ENCODE measurements at regions not wholly inside any gene's neighbourhood (a gene's known extent, or its start where the extent isn't known, plus 50 kb on each side); places are given as distances from the start of the nearest gene placed in this dataset.

- no peaks in the 10 kb centered on the region for H3K9me3 Mint-ChIP-seq
- POLR2A ChIA-PET (ENCODE audit: partially characterized antibody): no interaction called here
Observed at GRCh38 chr1:18554099-18554498, 73.4 kb downstream of the KLHDC7A start.

GRCh38 chr1:18554597-18554996, 73.9 kb downstream of the KLHDC7A start:
- H3K27ac ChIP-seq (ENCODE audit: low read depth, low read length): no peak overlapping the region
- H3K27me3 Mint-ChIP-seq: peaks cover 12 to 45% of the 10 kb centered on the region in 2 donors
- H3K9me3 Mint-ChIP-seq: no peaks in the 10 kb centered on the region
- H3K4me1 Mint-ChIP-seq: peaks cover 5 to 13% (median 10%) of the 10 kb centered on the region in 4 donors
- DNase-seq: no peak
- H3K4me1 ChIP-seq (ENCODE audit: insufficient read depth, low read length): peaks cover 3% of the 10 kb centered on the region
- no peaks in the 10 kb centered on the region for H3K36me3 ChIP-seq (ENCODE audit: insufficient read depth, low read length)
- POLR2A ChIA-PET (ENCODE audit: partially characterized antibody): no interaction called here
- no peaks in the 10 kb centered on the region for H3K36me3 Mint-ChIP-seq
- no peaks in the 10 kb centered on the region for H3K27me3 ChIP-seq (ENCODE audit: insufficient read depth, low read length)
- no peaks in the 10 kb centered on the region for H3K9me3 ChIP-seq (ENCODE audit: control insufficient read depth in 1 of 2, low read length in 2 of 2)
- CTCF ChIA-PET (ENCODE audit: partially characterized antibody): interaction anchor here (1.0 kb wide), 1 partner anchor 21 kb away, joined by 3 read pairs; no protein-coding TSS in a partner anchor
- H3K4me3 ChIP-seq (ENCODE audit: low read length in 2 of 2): no peak overlapping the region
- intact Hi-C loops (cut with micrococcal nuclease): no loop called here
- no peak overlapping the region for H3K27ac Mint-ChIP-seq
- no peak overlapping the region for H3K4me3 Mint-ChIP-seq

More at GRCh38 chr1:18554099-18554498, 73.4 kb downstream of the KLHDC7A start:
- Mint-ChIP-seq H3K27me3 (peaks cover 11 to 49% of the 10 kb centered on the region in 2 donors), H3K4me1 (peaks cover 5 to 13% (median 10%) of the 10 kb centered on the region in 4 donors), H3K36me3 (no peaks in the 10 kb centered on the region), H3K4me3 (no peak overlapping the region), H3K27ac (no peak overlapping the region)
- H3K27me3 ChIP-seq (ENCODE audit: insufficient read depth, low read length): no peaks in the 10 kb centered on the region
- CTCF ChIA-PET (ENCODE audit: partially characterized antibody): no interaction called here
- DNase-seq: no peak
- H3K9me3 ChIP-seq (ENCODE audit: control insufficient read depth in 1 of 2, low read length in 2 of 2): no peaks in the 10 kb centered on the region
- peaks cover 3% of the 10 kb centered on the region for H3K4me1 ChIP-seq (ENCODE audit: insufficient read depth, low read length)
- H3K36me3 ChIP-seq (ENCODE audit: insufficient read depth, low read length): no peaks in the 10 kb centered on the region
- intact Hi-C loops (cut with micrococcal nuclease): no loop called here
- no peak overlapping the region for H3K4me3 ChIP-seq (ENCODE audit: low read length in 2 of 2)
- no peak overlapping the region for H3K27ac ChIP-seq (ENCODE audit: low read depth, low read length)

GRCh38 chr1:18555036-18555435, 74.3 kb downstream of the KLHDC7A start:
- H3K9me3 ChIP-seq (ENCODE audit: control insufficient read depth in 1 of 2, low read length in 2 of 2): no peaks in the 10 kb centered on the region
- Mint-ChIP-seq H3K4me3 (no peak overlapping the region), H3K9me3 (no peaks in the 10 kb centered on the region), H3K27ac (no peak overlapping the region), H3K27me3 (peaks cover 14 to 47% of the 10 kb centered on the region in 2 donors), H3K4me1 (peaks cover 5 to 13% (median 10%) of the 10 kb centered on the region in 4 donors), H3K36me3 (no peaks in the 10 kb centered on the region)
- no peak overlapping the region for H3K27ac ChIP-seq (ENCODE audit: low read depth, low read length)
- H3K4me3 ChIP-seq (ENCODE audit: low read length in 2 of 2): no peak overlapping the region
- peaks cover 3% of the 10 kb centered on the region for H3K4me1 ChIP-seq (ENCODE audit: insufficient read depth, low read length)
- intact Hi-C loops (cut with micrococcal nuclease): no loop called here
- H3K27me3 ChIP-seq (ENCODE audit: insufficient read depth, low read length): no peaks in the 10 kb centered on the region
- DNase-seq: no peak
- H3K36me3 ChIP-seq (ENCODE audit: insufficient read depth, low read length): no peaks in the 10 kb centered on the region
- ChIA-PET POLR2A (ENCODE audit: partially characterized antibody) (no interaction called here), CTCF (ENCODE audit: partially characterized antibody) (interaction anchor here (1.0 kb wide), 1 partner anchor 20 kb away, joined by 3 read pairs; no protein-coding TSS in a partner anchor)

- Mint-ChIP-seq H3K4me3 (no peak overlapping the region), H3K27ac (no peak overlapping the region), H3K36me3 (no peaks in the 10 kb centered on the region), H3K27me3 (peaks cover 24 to 57% of the 10 kb centered on the region in 2 donors), H3K4me1 (peaks cover 5 to 13% (median 10%) of the 10 kb centered on the region in 4 donors), H3K9me3 (no peaks in the 10 kb centered on the region)
- Histone ChIP-seq H3K36me3 (ENCODE audit: insufficient read depth, low read length) (no peaks in the 10 kb centered on the region), H3K27me3 (ENCODE audit: insufficient read depth, low read length) (no peaks in the 10 kb centered on the region), H3K4me3 (ENCODE audit: low read length in 2 of 2) (no peak overlapping the region), H3K4me1 (ENCODE audit: insufficient read depth, low read length) (peaks cover 3% of the 10 kb centered on the region), H3K9me3 (ENCODE audit: control insufficient read depth in 1 of 2, low read length in 2 of 2) (no peaks in the 10 kb centered on the region), H3K27ac (ENCODE audit: low read depth, low read length) (no peak overlapping the region)
- intact Hi-C loops (cut with micrococcal nuclease): no loop called here
- DNase-seq: no peak
- POLR2A ChIA-PET (ENCODE audit: partially characterized antibody): no interaction called here
- CTCF ChIA-PET (ENCODE audit: partially characterized antibody): interaction anchor here (1.0 kb wide), 2 partner anchors 16 to 19 kb away, joined by 4 to 7 read pairs; no protein-coding TSS in a partner anchor
Observed at GRCh38 chr1:18556364-18556763, 74.3 kb upstream of the PAX7 start.

GRCh38 chr1:18557621-18558465, 72.8 kb upstream of the PAX7 start:
- H3K4me1 Mint-ChIP-seq: peaks cover 5 to 13% (median 10%) of the 10 kb centered on the region in 4 donors
- no peak for DNase-seq
- no peaks in the 10 kb centered on the region for H3K36me3 Mint-ChIP-seq
- Histone ChIP-seq H3K9me3 (ENCODE audit: control insufficient read depth in 1 of 2, low read length in 2 of 2) (no peaks in the 10 kb centered on the region), H3K27me3 (ENCODE audit: insufficient read depth, low read length) (no peaks in the 10 kb centered on the region), H3K4me3 (ENCODE audit: low read length in 2 of 2) (no peak overlapping the region), H3K27ac (ENCODE audit: low read depth, low read length) (no peak overlapping the region), H3K36me3 (ENCODE audit: insufficient read depth, low read length) (no peaks in the 10 kb centered on the region), H3K4me1 (ENCODE audit: insufficient read depth, low read length) (peaks cover 3% of the 10 kb centered on the region)
- POLR2A ChIA-PET (ENCODE audit: partially characterized antibody): no interaction called here
- intact Hi-C loops (cut with micrococcal nuclease): no loop called here
- H3K27ac Mint-ChIP-seq: no peak overlapping the region
- H3K9me3 Mint-ChIP-seq: no peaks in the 10 kb centered on the region
- peaks cover 27 to 61% of the 10 kb centered on the region in 2 donors for H3K27me3 Mint-ChIP-seq
- peak overlapping the region in 6 of 8 donors; percentile 1 to 61 (median 57) for H3K4me3 Mint-ChIP-seq
- CTCF ChIA-PET (ENCODE audit: partially characterized antibody): interaction anchor here (0.9 to 1.0 kb wide), 2 partner anchors 14 to 17 kb away, joined by 4 to 5 read pairs; no protein-coding TSS in a partner anchor

GRCh38 chr1:18560692-18561091, 70.0 kb upstream of the PAX7 start:
- ChIA-PET CTCF (ENCODE audit: partially characterized antibody) (no interaction called here), POLR2A (ENCODE audit: partially characterized antibody) (no interaction called here)
- Histone ChIP-seq H3K9me3 (ENCODE audit: control insufficient read depth in 1 of 2, low read length in 2 of 2) (no peaks in the 10 kb centered on the region), H3K27ac (ENCODE audit: low read depth, low read length) (no peak overlapping the region), H3K4me1 (ENCODE audit: insufficient read depth, low read length) (peaks cover 3% of the 10 kb centered on the region), H3K4me3 (ENCODE audit: low read length in 2 of 2) (no peak overlapping the region), H3K36me3 (ENCODE audit: insufficient read depth, low read length) (no peaks in the 10 kb centered on the region), H3K27me3 (ENCODE audit: insufficient read depth, low read length) (no peaks in the 10 kb centered on the region)
- Mint-ChIP-seq H3K4me1 (peaks cover 5 to 13% (median 10%) of the 10 kb centered on the region in 4 donors), H3K36me3 (no peaks in the 10 kb centered on the region), H3K4me3 (no peak overlapping the region), H3K27ac (no peak overlapping the region), H3K9me3 (peaks cover 0 to 2% (median 0%) of the 10 kb centered on the region in 8 donors), H3K27me3 (peaks cover 30 to 60% of the 10 kb centered on the region in 2 donors)
- DNase-seq: no peak
- intact Hi-C loops (cut with micrococcal nuclease): no loop called here

GRCh38 chr1:18561967-18562366, 68.7 kb upstream of the PAX7 start:
- H3K36me3 Mint-ChIP-seq: no peaks in the 10 kb centered on the region
- H3K27me3 Mint-ChIP-seq: peaks cover 31 to 56% of the 10 kb centered on the region in 2 donors
- H3K4me3 Mint-ChIP-seq: no peak overlapping the region
- H3K9me3 Mint-ChIP-seq: peaks cover 0 to 2% (median 0%) of the 10 kb centered on the region in 8 donors
- intact Hi-C loops (cut with micrococcal nuclease): no loop called here
- Histone ChIP-seq H3K9me3 (ENCODE audit: control insufficient read depth in 1 of 2, low read length in 2 of 2) (no peaks in the 10 kb centered on the region), H3K36me3 (ENCODE audit: insufficient read depth, low read length) (no peaks in the 10 kb centered on the region), H3K4me3 (ENCODE audit: low read length in 2 of 2) (no peak overlapping the region), H3K27ac (ENCODE audit: low read depth, low read length) (no peak overlapping the region), H3K4me1 (ENCODE audit: insufficient read depth, low read length) (peaks cover 3% of the 10 kb centered on the region), H3K27me3 (ENCODE audit: insufficient read depth, low read length) (no peaks in the 10 kb centered on the region)
- POLR2A ChIA-PET (ENCODE audit: partially characterized antibody): no interaction called here
- no peak overlapping the region for H3K27ac Mint-ChIP-seq
- DNase-seq: no peak
- CTCF ChIA-PET (ENCODE audit: partially characterized antibody): interaction anchor here (2.0 kb wide), 1 partner anchor 13 kb away, joined by 8 read pairs; no protein-coding TSS in a partner anchor
- peaks cover 3 to 10% (median 9%) of the 10 kb centered on the region in 4 donors for H3K4me1 Mint-ChIP-seq
